B cell (primary cell): ENCODE measurements at regions not wholly inside any gene's neighbourhood (a gene's known extent, or its start where the extent isn't known, plus 50 kb on each side); places are given as distances from the start of the nearest gene placed in this dataset.

Experiments used
- ATAC-seq: fragments of 200-7000 bp; cut with Tn5 transposase; one replicate; pipeline ENCODE4 v1.10.0; 2021; ENCODE audit warnings: low read depth, mild to moderate bottlenecking, moderate number of reproducible peaks, moderate library complexity
- CTCF ChIA-PET: fragments of 350-600 bp; sonication (Branson Sonifier 250); formaldehyde crosslinking; loops from one replicate; lab custom pipeline; 2021; ENCODE audit warnings: antibody characterized with exemption, inconsistent platforms; lab: Charles Lee
- POLR2A ChIA-PET: fragments of 350-600 bp; sonication (Branson Sonifier 250); formaldehyde crosslinking; loops from one replicate; lab custom pipeline; 2021; ENCODE audit warnings: antibody characterized with exemption; lab: Charles Lee
- DNase-seq: peaks from one replicate; pipeline ENCODE4 v3.0.0; 2013
- H2AFZ ChIP-seq: 2 replicates; pipeline ENCODE4 v1.6.1; 2012; ENCODE audit warnings: mild to moderate bottlenecking, low read depth, low read length; ENCODE audit not compliant: insufficient read depth, poor library complexity, severe bottlenecking
- H3K27ac ChIP-seq, 2 donors: 1 replicate in 1 of 2; 2 replicates in 1 of 2; pipeline ENCODE4 v1.5.1; 2012 to 2013; ENCODE audit warnings: low read length in 2 of 2, mild to moderate bottlenecking in 2 of 2, moderate library complexity in 1 of 2
- H3K27me3 ChIP-seq, 4 experiments: fragments of 200-600 bp in 1 of 4; sonication (generic) in 1 of 4; replicated peaks in 1 of 4; 1 replicate in 2 of 4; 2 replicates in 2 of 4; pipeline versions ENCODE4 v1.6.1 to v1.7.0; 2013 to 2016; ENCODE audit warnings: low read length in 3 of 4, mild to moderate bottlenecking in 2 of 4, mixed read lengths in 1 of 4, moderate library complexity in 1 of 4; ENCODE audit not compliant: insufficient read depth in 4 of 4, control insufficient read depth in 3 of 4; ENCODE audit errors: control extremely low read depth in 1 of 4
- H3K36me3 ChIP-seq, 2 experiments: replicated peaks in 1 of 2; 1 replicate in 1 of 2; 2 replicates in 1 of 2; pipeline versions ENCODE4 v1.6.1 to v1.7.1; 2013; ENCODE audit warnings: low read length in 1 of 2; ENCODE audit not compliant: insufficient read depth in 2 of 2, control insufficient read depth in 1 of 2; ENCODE audit errors: control extremely low read depth in 1 of 2, extremely low read depth in 1 of 2
- H3K4me1 ChIP-seq, 2 donors: fragments of 200-600 bp in 1 of 2; sonication (generic) in 1 of 2; 1 replicate in 1 of 2; 2 replicates in 1 of 2; pipeline versions ENCODE4 v1.5.1 to v1.6.1; 2013 to 2017; ENCODE audit warnings: low read length in 2 of 2; ENCODE audit not compliant: control insufficient read depth in 2 of 2, insufficient read depth in 2 of 2
- H3K4me2 ChIP-seq: replicated peaks from 2 replicates; pipeline ENCODE3; 2012; ENCODE audit warnings: mild to moderate bottlenecking, low read depth, low read length; ENCODE audit not compliant: poor library complexity, severe bottlenecking
- H3K4me3 ChIP-seq, 5 experiments: fragments of 200-600 bp in 1 of 5; sonication (generic) in 1 of 5; 1 replicate in 3 of 5; 2 replicates in 2 of 5; pipeline versions ENCODE4 v1.5.1 to v1.7.0; 2011 to 2016; ENCODE audit warnings: low read length in 4 of 5, mild to moderate bottlenecking in 4 of 5, low read depth in 2 of 5, control low read depth in 1 of 5, moderate library complexity in 1 of 5; ENCODE audit not compliant: insufficient read depth in 1 of 5; ENCODE audit errors: control extremely low read depth in 1 of 5, extremely low read depth in 1 of 5
- H3K79me2 ChIP-seq: fragments of 200-600 bp; sonication (generic); one replicate; pipeline ENCODE4 v1.6.0; 2016; ENCODE audit warnings: low read length; ENCODE audit not compliant: control insufficient read depth, insufficient read depth
- H3K9ac ChIP-seq: fragments of 200-600 bp; sonication (generic); 2 replicates; pipeline ENCODE4 v1.6.1; 2017; ENCODE audit warnings: mild to moderate bottlenecking, low read length, moderate library complexity
- H3K9me3 ChIP-seq, 3 donors: one replicate each; pipeline versions ENCODE4 v1.6.1 to v1.7.1; 2013; ENCODE audit warnings: low read length in 2 of 3; ENCODE audit not compliant: control insufficient read depth in 2 of 3, insufficient read depth in 1 of 3; ENCODE audit errors: control extremely low read depth in 1 of 3
- H4K20me1 ChIP-seq: 2 replicates; pipeline ENCODE4 v1.6.0; 2012; ENCODE audit warnings: mild to moderate bottlenecking, low read length; ENCODE audit not compliant: insufficient read depth, control insufficient read depth, poor library complexity, severe bottlenecking
- H3K27ac Mint-ChIP-seq: one replicate; pipeline ENCODE4 v1.8.0; 2021; ENCODE audit warnings: mixed read lengths
- H3K27me3 Mint-ChIP-seq: one replicate; pipeline ENCODE4 v1.8.0; 2021; ENCODE audit warnings: mixed read lengths
- H3K4me1 Mint-ChIP-seq: one replicate; pipeline ENCODE4 v1.8.0; 2021; ENCODE audit warnings: mixed read lengths
- H3K4me3 Mint-ChIP-seq: one replicate; pipeline ENCODE4 v1.8.0; 2021; ENCODE audit warnings: mixed read lengths
- H3K9me3 Mint-ChIP-seq: one replicate; pipeline ENCODE4 v1.8.0; 2022; ENCODE audit warnings: mixed read lengths; ENCODE audit not compliant: insufficient read depth
- EZH2 ChIP-seq: IDR thresholded peaks from 2 replicates; pipeline ENCODE4 v1.6.1; 2012; ENCODE audit warnings: borderline replicate concordance, low read depth, mild to moderate bottlenecking, moderate library complexity, low read length; ENCODE audit not compliant: insufficient read depth, poor library complexity, severe bottlenecking
- WGBS: methylation state at CpG from one replicate; pipeline ENCODE4 v1.1.5; 2013; ENCODE audit warnings: missing lambda C conversion rate; ENCODE audit not compliant: insufficient coverage; 5-methylcytosine and 5-hydroxymethylcytosine counted together
- intact Hi-C: fragments of 100-400 bp; cut with micrococcal nuclease; formaldehyde crosslinking; loops from one replicate; pipeline ENCODE4 v1.10.0; 2022
- TF ChIP-seq, protein P1 (sequence below): fragments of 200-600 bp; IDR thresholded peaks from one replicate; pipeline ENCODE4 v1.8.0; 2022; ENCODE audit warnings: antibody characterized with exemption, mild to moderate bottlenecking

DNA sequence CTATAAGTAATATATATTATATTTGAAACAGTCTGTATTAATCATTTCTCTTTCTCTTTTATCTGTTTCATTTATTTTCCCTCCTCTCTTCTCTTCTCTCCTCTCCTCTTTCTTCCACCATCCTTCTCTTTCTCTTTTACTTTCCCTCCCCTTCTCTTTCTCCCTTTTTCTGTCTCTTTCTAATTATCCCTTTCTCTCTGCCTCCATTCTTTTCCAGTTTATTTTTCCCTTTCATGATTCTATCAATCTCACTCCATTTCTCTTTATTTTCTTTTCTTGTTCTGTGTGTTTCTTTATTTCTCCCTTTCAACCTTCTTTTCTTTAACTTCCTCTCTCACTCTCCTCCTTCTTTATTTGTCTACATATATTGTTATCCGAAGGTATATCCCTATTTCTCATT, 399.8 kb upstream of the POU3F4 start:
- Mint-ChIP-seq H3K27me3 (no peaks in the 10 kb centered on the region), H3K27ac (no peak overlapping the region), H3K4me1 (no peaks in the 10 kb centered on the region), H3K4me3 (no peak overlapping the region), H3K9me3 (peaks cover 3% of the 10 kb centered on the region)
- no peaks in the 10 kb centered on the region for H3K36me3 ChIP-seq
- TF ChIP-seq, protein P1, sequence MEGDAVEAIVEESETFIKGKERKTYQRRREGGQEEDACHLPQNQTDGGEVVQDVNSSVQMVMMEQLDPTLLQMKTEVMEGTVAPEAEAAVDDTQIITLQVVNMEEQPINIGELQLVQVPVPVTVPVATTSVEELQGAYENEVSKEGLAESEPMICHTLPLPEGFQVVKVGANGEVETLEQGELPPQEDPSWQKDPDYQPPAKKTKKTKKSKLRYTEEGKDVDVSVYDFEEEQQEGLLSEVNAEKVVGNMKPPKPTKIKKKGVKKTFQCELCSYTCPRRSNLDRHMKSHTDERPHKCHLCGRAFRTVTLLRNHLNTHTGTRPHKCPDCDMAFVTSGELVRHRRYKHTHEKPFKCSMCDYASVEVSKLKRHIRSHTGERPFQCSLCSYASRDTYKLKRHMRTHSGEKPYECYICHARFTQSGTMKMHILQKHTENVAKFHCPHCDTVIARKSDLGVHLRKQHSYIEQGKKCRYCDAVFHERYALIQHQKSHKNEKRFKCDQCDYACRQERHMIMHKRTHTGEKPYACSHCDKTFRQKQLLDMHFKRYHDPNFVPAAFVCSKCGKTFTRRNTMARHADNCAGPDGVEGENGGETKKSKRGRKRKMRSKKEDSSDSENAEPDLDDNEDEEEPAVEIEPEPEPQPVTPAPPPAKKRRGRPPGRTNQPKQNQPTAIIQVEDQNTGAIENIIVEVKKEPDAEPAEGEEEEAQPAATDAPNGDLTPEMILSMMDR, result peak; percentile 21
- no peak for TF ChIP-seq EZH2
- DNase-seq, result no peak
- no peaks in the 10 kb centered on the region for H3K79me2 ChIP-seq
- H3K27me3 ChIP-seq, result no peaks in the 10 kb centered on the region
- H3K4me2 ChIP-seq, result no peak overlapping the region
- no peak overlapping the region for H3K9ac ChIP-seq
- H3K27ac ChIP-seq, result no peak overlapping the region
- ChIA-PET POLR2A (no interaction called here), CTCF (no interaction called here)
- H2AFZ ChIP-seq, result no peak overlapping the region
- intact Hi-C loops, result no loop called here
- H3K9me3 ChIP-seq, result no peaks in the 10 kb centered on the region
- no peak for ATAC-seq
- 100% methylated on average over 1 of the region's 1 CpG for WGBS
- no peaks in the 10 kb centered on the region for H3K4me1 ChIP-seq
- no peak overlapping the region for H3K4me3 ChIP-seq
- H4K20me1 ChIP-seq, result no peaks in the 10 kb centered on the region

DNA sequence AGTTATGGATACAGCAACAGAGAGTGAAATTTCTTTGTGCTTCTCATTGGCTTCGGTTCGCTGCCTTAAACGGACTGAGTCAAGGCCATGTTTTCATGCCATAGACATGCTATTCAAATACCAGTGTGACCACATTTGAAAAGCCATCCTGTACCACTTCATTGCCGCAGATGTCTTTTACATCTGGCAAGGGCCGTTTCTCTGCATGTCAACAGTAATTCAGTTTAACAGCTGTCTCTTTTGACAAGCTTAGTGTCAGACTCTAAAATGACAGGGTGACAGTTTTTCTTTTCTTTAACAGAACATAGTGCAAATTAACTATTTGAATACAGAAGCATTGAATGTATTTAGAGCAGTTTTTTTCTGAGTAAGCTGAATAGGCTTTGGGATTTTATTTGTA, 362.2 kb upstream of the POU3F4 start:
- H3K4me3 ChIP-seq, result no peak overlapping the region
- intact Hi-C loops, result no loop called here
- H3K36me3 ChIP-seq, result no peaks in the 10 kb centered on the region
- no peaks in the 10 kb centered on the region for H3K79me2 ChIP-seq
- ChIA-PET CTCF (no interaction called here), POLR2A (no interaction called here)
- H3K27me3 Mint-ChIP-seq, result no peaks in the 10 kb centered on the region
- TF ChIP-seq EZH2, result no peak
- TF ChIP-seq, protein P1, result no peak
- no peaks in the 10 kb centered on the region for H3K9me3 Mint-ChIP-seq
- no peak overlapping the region for H2AFZ ChIP-seq
- WGBS, result no CpG with 5 or more reads among the region's 5 CpGs
- no peaks in the 10 kb centered on the region for H3K4me1 Mint-ChIP-seq
- H3K4me3 Mint-ChIP-seq, result no peak overlapping the region
- no peak overlapping the region for H3K27ac Mint-ChIP-seq
- H3K9me3 ChIP-seq, result no peaks in the 10 kb centered on the region
- H4K20me1 ChIP-seq, result no peaks in the 10 kb centered on the region
- no peak overlapping the region for H3K9ac ChIP-seq
- no peaks in the 10 kb centered on the region for H3K4me1 ChIP-seq
- ATAC-seq (no peak), DNase-seq (no peak)
- H3K27me3 ChIP-seq, result no peaks in the 10 kb centered on the region
- no peak overlapping the region for H3K27ac ChIP-seq
- no peak overlapping the region for H3K4me2 ChIP-seq
